ENCODE measurements at regions not wholly inside any gene's neighbourhood (a gene's known extent, or its start where the extent isn't known, plus 50 kb on each side); places are given as distances from the start of the nearest gene placed in this dataset.

- no peak for TF ChIP-seq CTCF (IDR thresholded peaks at IDR 0.05)
- no peak for TF ChIP-seq EP300 (IDR thresholded peaks at IDR 0.05)
- TF ChIP-seq POLR2A (IDR thresholded peaks at IDR 0.05) = no peak
Measured at GRCh38 chr11:131136486-131136885, 220.2 kb upstream of the SNX19 start.
